ENCODE measurements at regions not wholly inside any gene's neighbourhood (a gene's known extent, or its start where the extent isn't known, plus 50 kb on each side); places are given as distances from the start of the nearest gene placed in this dataset.

DNA sequence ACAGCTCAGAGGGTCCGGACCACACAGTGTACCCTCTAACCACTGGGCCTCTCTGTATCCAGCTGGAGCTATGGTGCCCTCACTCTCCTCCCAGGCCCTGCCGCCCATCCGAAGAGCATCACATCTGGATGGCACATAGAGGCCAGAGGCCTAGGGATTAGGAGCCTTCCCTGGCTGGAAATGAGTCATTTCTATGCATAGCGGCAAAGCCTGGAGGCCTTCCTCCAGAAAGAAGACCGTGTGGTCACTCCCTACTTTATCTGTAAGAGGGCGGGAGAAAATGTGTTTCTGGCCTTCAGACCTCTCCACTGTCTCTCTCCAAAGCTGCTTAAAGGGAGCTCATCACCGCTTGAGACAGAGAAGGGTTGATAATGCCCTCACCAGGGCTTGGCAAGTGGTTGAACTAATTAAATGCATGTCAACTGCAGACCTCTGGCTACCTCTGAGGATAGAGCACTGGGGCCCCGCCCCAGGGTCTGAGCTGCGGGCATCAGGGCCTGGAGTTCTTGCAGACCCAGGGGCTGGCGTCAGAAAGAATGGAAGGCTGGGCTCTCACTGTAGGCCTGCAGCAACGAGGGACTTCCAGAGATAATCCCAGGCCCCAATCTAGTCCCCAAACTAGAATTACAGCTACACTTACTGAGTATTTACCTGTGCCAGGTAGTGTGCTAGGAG lies 122.2 kb downstream of the IRX5 start:
- TF ChIP-seq, protein P1, sequence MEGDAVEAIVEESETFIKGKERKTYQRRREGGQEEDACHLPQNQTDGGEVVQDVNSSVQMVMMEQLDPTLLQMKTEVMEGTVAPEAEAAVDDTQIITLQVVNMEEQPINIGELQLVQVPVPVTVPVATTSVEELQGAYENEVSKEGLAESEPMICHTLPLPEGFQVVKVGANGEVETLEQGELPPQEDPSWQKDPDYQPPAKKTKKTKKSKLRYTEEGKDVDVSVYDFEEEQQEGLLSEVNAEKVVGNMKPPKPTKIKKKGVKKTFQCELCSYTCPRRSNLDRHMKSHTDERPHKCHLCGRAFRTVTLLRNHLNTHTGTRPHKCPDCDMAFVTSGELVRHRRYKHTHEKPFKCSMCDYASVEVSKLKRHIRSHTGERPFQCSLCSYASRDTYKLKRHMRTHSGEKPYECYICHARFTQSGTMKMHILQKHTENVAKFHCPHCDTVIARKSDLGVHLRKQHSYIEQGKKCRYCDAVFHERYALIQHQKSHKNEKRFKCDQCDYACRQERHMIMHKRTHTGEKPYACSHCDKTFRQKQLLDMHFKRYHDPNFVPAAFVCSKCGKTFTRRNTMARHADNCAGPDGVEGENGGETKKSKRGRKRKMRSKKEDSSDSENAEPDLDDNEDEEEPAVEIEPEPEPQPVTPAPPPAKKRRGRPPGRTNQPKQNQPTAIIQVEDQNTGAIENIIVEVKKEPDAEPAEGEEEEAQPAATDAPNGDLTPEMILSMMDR (IDR thresholded peaks at IDR 0.05; ENCODE audit: low read depth, low read length, missing control alignments): no peak
- Histone ChIP-seq H3K27me3 (replicated peaks) (peaks cover 14% of the 10 kb centered on the region), H3K27ac (no peak overlapping the region), H3K4me3 (ENCODE audit: low read depth, low read length) (no peak overlapping the region), H3K36me3 (replicated peaks) (no peaks in the 10 kb centered on the region)
- in situ Hi-C loops (cut with HindIII; ENCODE audit: low pct_ligation_motif_present, low sequenced_read_pairs): no loop called here
- DNase-seq: no peak

DNA sequence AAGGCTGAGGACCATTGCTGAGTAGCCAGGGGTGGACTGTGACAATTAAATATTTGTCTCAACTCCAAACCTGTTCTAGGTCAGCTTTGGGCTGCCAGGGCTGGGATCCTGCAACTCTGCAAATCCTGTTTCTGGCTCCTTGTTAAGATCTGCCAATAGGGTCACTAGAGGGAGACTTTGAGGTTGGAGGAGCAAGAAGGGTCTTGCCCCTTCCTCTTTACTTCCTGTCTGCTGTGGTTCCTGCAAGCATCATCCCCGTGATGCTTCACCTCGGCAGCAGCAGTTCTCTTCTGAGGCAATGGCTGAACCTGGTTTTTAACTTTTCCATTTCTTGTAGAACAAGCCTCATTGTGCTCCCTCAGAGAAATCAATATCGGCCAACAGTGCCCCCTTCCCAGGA lies 124.6 kb downstream of the IRX5 start:
- in situ Hi-C loops (cut with HindIII; ENCODE audit: low pct_ligation_motif_present, low sequenced_read_pairs): no loop called here

DNA sequence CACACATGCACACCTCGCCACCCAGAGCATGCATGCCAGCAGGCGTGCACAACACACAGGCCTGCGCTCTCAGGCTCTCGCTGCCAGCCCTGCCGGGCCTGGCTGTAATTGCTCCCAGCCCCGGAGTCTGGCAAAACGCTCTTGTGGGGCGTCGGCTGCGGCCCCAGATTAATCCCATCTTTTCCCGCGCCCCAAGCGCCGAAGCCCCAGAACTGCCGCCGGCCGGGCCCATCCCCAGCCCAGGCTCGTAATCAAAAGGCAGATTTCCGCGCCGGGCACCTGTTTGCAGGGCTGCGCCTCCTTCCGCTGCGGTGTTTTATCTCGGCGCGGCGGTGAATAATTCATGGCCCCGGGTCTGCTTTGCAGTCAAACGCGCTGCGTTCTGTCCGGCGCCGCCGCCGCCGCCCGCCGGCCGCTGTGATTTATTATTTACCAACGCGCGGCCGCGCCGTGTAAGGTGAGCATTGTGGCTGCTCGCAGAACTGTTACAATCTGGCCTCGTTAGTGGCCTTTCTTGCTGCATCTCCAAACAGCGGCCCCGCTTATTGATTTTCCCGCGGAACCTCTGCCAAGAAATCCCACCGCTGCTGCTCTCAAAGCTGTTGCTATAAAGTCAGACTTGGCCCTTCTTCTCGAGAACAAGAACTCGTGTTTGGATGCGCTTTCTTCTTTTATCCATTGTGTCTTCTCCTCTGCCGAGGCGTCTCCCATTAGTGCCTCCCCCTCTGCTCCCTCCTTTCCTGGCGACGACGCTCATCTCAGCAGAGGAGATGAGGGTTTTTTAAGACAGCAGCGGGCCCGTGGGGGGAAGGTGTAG lies 126.1 kb downstream of the IRX5 start:
- DNase-seq: no peak
- peaks cover 14% of the 10 kb centered on the region for H3K27me3 ChIP-seq (replicated peaks)
- TF ChIP-seq, protein P1 (IDR thresholded peaks at IDR 0.05; ENCODE audit: low read depth, low read length, missing control alignments): no peak
- H3K36me3 ChIP-seq (replicated peaks): no peaks in the 10 kb centered on the region
- in situ Hi-C loops (cut with HindIII; ENCODE audit: low pct_ligation_motif_present, low sequenced_read_pairs): no loop called here
- H3K27ac ChIP-seq: no peak overlapping the region
- H3K4me3 ChIP-seq (ENCODE audit: low read depth, low read length): no peak overlapping the region

More for the DNA sequence above, 124.6 kb downstream of the IRX5 start:
- DNase-seq: no peak
- no peak overlapping the region for H3K27ac ChIP-seq
- peaks cover 14% of the 10 kb centered on the region for H3K27me3 ChIP-seq (replicated peaks)
- H3K36me3 ChIP-seq (replicated peaks): no peaks in the 10 kb centered on the region
- TF ChIP-seq, protein P1 (IDR thresholded peaks at IDR 0.05; ENCODE audit: low read depth, low read length, missing control alignments): no peak
- no peak overlapping the region for H3K4me3 ChIP-seq (ENCODE audit: low read depth, low read length)

DNA sequence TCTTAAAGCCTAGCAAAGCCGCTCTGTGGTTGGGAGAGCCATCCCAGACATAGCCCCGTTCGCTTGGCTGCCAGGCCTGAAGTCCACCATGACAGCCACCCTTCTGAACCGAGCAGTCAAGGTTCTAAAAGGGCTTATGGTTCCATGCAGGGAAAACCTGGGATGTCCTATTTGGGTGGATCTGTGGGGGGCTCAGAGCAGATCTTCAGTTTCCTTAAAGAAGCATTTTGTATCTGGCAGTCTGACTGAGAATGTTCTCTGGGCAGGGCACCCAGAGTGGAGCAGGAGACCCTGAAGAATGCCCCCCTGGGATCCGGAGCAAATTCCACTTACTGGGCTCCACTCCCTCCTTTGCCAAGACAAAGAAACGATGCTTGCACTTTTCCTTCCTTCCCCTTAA lies 127.2 kb downstream of the IRX5 start:
- TF ChIP-seq, protein P1 (IDR thresholded peaks at IDR 0.05; ENCODE audit: low read depth, low read length, missing control alignments): no peak
- in situ Hi-C loops (cut with HindIII; ENCODE audit: low pct_ligation_motif_present, low sequenced_read_pairs): no loop called here
- Histone ChIP-seq H3K4me3 (ENCODE audit: low read depth, low read length) (no peak overlapping the region), H3K36me3 (replicated peaks) (no peaks in the 10 kb centered on the region), H3K27ac (no peak overlapping the region), H3K27me3 (replicated peaks) (peaks cover 14% of the 10 kb centered on the region)
- no peak for DNase-seq

DNA sequence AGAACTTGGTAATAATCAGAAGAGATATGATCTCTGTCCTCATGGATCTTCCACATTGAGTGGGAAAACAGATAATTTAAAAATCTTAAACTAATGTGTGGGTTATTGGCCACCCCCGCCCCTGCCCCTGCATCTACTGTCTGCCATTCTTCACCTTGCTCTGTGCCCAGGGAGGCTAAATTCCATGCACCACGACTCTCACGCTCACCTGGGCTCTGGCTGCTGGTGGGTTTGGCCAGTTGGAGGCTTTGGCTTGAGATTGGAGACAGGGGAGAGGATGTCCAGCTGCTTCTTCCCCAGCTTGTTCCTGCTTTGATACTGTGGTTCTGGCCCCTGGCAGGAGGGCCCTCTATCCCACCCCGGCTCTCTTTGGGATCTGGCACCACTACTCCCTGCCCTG lies 127.9 kb downstream of the IRX5 start:
- no peaks in the 10 kb centered on the region for H3K36me3 ChIP-seq (replicated peaks)
- peaks cover 14% of the 10 kb centered on the region for H3K27me3 ChIP-seq (replicated peaks)
- TF ChIP-seq, protein P1 (IDR thresholded peaks at IDR 0.05; ENCODE audit: low read depth, low read length, missing control alignments): no peak
- H3K27ac ChIP-seq: no peak overlapping the region
- H3K4me3 ChIP-seq (ENCODE audit: low read depth, low read length): no peak overlapping the region
- in situ Hi-C loops (cut with HindIII; ENCODE audit: low pct_ligation_motif_present, low sequenced_read_pairs): no loop called here
- DNase-seq: no peak

All from brain microvascular endothelial cell (primary cell).